NCI-H524 treated with DMSO at 0.1 percent for 48 hours (cell line): ENCODE measurements at regions not wholly inside any gene's neighbourhood (a gene's known extent, or its start where the extent isn't known, plus 50 kb on each side); places are given as distances from the start of the nearest gene placed in this dataset.

ENCODE experiments used
- DNase-seq: peaks from one replicate; lab custom pipeline; 2025; lab: John Stamatoyannopoulos, UW

DNA sequence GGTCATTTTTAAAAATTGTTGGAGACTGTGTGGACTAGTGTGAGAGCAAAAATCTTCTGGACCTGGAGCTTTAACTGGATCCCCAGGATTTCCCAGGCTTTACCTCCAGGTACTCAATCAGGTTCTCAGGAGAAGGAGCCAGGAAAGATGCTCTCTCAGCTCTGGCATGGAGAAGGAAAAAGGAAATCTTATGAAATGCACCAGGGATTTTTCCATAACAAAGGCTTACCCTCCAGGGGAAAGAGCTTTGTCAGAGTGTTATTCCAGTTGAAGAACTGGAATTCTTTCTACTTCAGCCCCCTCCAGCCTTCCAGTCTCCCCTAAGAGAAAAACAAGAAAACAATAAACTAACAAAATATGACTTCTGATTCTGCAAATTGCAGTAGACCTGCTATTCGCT, 436.7 kb upstream of the ANKRD30A start:
- DNase-seq: no peak

DNA sequence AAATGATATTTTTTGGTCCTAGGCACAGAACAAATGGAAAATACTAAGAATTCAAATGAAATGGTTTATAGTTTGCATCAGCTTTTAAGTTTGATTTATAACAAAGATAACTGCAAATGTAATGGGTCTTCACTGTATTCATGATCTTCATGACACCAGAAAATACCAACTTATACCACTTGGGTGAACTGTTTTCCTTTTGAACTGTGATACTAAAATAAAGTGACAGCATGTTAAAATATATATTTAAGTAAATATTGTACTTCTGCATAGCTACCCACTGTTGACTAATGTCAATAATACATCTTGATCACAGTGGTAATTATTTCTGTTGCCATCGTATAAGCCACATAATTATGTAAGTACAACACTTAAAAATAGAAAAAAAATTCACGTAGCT, 442.0 kb upstream of the ANKRD30A start:
- no peak for DNase-seq

DNA sequence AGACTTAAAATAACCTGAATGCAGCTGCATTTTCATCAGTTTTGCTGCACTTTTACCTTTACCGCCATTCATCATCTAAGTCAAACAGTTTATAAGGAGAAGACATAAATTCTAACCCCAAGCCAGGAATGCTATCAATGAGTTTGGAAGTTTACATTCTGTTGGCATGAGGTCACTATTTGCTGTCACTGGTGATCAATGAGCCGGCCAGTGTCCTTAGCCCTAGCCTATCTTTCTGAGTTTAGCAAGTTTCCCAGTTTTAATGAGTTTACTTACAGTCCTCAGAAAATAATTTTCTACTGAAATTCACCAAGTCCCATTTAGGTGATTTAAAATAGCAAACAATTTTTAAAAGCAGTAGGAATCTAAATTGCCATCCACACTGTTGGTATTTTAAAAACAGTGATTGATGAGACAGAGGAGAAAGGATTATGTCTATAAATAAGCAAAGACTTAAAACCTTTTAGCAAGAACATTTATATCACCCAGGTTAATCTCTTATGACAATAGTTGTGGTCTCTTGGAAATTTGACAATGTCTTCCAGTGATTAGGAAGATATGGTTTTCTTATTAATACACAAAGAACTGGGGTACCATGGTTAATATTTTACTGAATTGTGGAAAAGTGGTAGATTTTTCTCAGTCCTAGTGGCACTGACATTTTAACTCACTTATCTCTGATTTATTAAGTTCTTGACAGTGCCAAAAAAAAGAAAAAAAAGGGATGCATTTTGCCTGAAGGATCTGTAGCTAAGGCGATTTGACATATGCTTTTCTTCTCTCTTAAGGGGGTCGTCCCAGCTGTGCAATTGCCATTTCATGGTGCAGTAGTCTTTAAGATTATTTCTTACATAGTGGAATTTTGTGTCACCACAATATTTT, 443.4 kb upstream of the ANKRD30A start:
- no peak for DNase-seq

DNA sequence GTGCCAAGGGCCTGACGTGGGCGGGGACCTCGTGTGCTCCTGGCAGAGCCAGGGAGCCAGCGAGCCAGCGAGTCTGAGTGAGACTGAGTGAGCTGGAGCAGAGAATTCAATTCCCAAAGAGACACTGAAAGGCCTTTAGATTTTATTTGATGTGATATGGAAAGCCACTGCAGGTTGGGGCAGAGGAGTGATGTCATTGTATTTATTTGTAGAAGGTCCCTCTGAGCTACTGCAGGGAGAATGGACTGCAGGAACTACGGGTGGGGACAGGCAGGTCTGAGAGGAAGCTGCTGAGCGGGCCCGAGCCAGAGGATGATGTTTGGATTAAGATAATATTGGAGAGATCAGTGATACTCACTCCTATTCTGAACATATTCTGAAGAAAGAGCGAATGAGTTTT, 445.8 kb upstream of the ANKRD30A start:
- no peak for DNase-seq

DNA sequence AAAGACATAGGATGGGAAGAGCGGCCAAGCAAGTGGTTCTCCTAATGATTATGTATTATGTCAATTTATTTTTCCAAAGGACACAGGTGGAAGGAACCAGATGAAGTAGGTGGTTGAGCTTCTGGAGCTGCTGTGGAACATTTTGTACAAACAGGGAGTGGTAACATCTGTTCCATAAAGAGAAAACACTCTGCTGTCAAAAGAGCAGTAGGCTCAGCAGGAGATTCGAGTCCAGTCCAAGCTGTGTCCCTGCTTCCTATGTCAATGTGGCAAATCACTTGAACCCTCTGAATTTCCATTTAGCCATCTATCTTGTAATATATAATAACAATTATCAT, 448.0 kb upstream of the ANKRD30A start:
- DNase-seq: no peak

DNA sequence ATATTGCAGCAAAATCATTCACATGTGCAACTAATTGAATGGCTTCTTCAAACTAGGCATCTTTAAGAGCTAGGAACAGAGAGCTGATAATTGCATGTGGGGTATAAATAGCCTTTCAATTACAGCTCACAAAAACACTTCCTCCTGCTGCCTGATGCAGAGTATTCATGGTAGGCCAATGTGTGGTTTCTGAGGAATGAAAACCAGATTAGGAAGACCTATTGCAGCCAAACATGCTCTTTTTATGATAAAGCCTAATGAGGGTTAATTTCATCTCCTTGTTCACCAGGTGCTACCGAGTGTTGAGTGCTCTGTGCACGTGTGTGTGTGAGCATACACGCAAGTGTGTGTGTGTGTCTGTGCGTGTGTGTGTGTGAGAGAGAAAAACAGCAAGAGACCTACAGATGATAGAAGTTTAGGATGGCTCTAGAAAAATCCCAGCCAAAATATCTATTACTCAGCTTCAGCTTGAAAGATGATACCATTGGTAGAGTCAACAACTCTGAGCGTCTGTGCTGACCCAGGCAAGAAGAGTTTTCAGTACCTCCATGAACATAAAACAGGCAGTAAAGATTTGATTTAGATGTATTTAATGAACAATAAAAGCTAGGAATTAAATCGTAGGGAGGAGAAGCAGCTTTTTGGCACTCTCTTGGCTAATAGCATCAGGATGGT, 448.5 kb upstream of the ANKRD30A start:
- DNase-seq: no peak

DNA sequence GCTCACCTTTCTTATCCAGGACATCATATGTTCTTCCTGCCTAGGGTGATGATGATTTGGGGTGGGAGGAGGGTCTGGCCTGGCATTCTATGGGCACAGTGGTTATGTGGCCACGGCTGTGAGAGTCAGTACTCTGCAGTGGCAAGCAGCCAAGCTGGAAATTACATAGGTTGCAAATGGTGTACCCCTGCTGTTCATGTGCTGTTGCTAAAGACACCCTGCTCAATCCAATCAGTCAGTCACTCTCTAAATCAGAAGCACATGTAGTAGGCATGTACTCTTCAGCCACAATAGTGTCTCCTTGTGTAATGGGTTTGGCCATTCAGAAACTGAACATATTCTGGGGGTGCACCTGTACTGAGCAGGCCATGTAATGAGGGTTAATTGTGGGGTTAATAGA, 449.1 kb upstream of the ANKRD30A start:
- DNase-seq: no peak

DNA sequence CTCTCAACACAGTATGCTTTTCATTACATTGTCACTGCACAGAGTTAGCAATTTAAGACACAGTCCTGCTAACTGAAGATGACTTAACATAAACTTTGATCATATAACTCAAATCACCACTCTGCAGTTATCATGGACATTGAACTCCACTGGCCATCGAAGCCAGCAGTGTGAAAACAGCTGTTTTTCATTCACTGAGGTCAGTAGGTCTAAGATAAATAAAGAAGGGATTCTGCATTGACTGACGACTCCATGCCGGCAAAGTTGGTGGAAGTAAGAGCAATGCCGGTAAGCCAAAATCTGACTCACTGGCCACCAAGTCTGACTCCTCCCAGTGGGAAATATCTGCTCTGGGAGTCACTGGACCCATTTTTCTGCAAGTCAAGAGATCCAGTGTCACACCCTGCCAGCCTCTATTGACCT, 449.9 kb upstream of the ANKRD30A start:
- no peak for DNase-seq

DNA sequence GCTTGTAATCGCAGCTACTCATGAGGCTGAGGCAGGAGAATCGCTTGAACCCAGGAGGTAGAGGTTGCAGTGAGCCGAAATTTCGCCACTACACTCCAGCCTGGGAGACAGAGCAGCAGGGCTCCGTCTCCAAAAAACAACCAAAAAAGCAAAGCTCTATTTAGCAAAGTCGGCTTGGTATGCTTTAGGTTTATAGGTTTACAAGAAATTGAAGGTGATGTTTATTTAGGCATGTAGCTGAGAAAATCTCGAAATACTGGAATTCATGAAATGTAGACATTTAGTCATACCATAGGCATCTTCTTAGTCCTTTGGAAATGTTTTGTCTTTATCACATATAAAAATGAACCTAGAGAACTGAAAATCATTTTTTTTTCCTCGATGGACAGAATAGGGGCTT, 453.8 kb upstream of the ANKRD30A start:
- DNase-seq: no peak

DNA sequence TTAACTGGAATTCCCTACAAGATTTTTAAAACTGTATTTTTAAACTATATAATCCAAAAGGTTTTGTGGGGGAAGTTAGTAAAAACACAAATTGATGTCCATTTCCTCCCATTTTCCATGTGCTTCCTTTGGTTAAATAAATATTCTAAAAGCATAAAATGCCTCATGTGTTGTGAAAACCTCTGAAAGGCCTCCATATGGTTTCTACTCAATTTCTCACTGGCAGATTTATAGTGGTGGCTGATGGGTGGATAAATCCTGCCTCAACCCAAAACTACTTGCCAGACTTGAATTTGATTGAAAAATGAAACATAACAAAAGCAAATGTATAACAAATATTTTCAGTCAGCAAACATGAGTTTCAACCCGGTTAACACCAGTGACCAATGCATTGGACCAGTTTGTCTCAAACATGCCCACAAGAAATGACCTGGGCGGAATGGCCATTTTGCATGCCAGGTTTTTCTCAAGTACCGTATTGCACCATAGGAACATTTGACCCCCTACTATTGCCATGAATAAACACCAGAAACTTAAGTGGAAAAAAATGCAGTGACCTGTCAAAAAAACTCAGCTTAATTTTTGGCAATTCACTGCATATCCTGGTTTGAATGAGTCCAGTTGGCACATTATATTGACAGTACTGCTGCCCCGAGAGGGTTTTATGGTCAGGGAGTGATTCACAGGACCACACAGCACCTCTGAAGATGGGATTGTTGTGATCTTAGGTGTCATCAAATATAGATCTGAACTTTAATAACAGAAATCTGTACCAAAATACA, 454.6 kb upstream of the ANKRD30A start:
- no peak for DNase-seq

DNA sequence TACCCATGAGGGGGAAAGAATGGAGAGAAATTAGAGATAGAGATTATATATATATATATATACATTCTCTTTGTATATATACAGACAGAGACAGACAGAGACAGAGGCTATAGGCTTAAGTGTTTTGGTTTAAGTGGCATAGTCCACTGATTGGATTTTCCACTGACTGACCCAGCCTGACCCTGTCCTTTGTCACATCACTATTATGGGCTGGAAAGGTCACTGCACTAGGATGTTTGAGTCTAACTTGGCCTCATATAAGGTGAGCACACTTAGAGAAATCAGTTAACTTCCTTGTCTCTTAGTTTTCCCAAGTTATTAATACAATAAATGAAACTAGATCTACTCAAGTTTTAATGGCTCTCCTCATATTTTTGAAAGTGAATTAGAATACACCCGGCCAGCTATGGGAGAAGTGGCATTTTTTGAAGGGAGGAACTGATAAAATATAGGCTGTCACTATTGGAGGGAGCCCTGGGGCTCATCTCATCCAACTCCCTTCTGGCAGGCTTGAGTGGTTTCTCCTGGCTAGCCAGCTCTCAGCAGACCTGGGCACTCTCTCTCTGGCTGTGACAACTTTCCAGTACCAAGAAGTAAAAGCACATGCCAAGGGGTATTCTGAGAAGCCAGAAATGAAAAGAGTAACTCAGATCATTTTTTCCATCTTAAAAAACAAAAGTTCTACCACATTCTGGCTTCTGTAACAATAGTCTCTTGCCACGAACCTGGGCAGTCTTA, 455.6 kb upstream of the ANKRD30A start:
- DNase-seq: no peak

DNA sequence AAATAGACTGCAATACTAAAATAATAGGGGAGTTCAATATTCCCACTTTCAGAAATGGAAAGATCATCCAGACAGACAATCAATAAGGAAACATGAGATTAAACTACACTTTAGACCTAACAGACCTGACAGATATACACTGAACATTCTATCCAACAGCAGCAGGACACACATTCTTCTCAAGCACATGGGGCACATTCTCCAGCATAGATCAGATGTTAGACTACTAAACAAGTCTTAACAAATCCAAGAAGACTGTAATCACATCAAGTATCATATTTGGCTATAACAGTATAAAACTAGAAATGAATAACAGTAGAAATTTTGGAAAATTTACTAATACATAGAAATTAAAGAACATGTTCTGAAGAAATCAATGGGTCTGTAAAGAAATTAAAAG, 458.9 kb upstream of the ANKRD30A start:
- no peak for DNase-seq

DNA sequence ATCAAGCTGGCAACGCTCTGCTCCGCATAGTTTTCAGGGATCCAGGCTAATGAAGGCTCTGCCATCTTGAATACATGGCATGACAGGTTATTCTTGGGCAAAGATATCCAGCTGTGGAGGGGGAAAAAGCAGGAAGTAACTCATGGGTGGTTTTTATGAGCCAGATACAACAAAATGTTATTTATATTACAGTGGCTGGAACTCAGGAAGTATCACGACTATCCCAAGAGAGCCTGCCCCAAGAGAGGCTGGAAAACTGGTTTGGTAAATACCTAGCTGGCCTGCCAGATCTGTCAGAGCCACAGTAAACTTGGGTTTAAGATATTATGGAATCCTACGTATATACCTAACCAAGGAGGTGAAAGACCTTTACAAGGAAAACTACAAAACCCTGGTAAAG, 462.8 kb upstream of the ANKRD30A start:
- no peak for DNase-seq

DNA sequence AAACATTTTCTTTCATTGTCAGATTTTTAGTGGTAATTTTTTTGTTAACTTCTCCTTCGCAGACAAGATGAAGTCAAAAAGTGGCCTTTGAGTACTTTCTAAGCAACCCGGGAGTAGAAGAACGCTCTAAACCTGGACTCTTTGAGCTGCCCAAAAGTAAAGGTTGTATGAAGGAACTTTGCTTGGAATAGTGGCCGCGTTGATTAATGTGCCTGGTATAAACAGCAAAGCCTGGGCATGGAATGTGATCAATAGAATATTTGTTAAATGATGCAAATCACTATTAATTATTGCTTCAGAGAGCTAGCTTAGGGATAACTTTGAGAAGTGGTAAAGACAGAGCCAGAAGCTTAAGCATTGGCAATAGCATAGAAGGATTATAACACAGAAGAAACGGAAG, 475.1 kb upstream of the ANKRD30A start:
- DNase-seq: no peak

DNA sequence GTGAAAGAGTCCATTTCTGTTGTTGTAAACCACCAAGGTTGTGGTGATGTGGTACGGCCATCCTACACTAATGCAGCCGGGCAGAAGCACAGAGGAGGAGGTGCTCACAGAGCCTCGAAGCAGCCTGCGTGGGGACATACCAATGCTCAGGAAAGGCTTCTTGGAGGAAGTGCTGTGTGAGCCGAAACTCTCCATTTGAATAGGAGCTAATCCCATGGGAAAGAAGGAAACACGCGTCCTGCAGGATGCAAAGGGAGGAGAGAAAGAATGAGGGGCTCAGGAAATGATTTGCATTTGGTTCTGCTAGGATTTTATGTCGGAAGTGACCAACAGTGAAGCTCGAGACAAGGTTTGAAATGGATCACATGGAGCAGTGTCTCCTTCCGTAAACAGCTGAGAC, 477.9 kb upstream of the ANKRD30A start:
- DNase-seq: no peak

DNA sequence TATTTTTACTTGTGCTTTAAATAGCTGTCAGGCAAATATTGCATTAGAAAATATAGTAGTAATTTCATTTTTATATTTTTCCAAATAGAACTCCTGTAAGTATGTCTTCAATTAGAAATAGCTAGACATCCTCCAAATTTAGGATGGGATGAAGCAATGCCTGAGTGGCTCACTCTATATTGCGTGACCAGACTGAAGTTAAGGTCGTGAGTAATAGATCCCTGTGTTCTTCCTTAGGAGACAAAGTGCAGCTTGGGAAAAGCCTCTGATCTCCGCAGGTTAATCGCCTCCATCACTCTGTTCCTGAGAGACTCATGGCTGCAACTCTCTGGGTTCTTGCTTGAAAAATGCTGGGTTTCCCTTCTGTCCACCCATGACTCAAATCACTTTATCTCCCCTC, 484.8 kb upstream of the ANKRD30A start:
- no peak for DNase-seq

DNA sequence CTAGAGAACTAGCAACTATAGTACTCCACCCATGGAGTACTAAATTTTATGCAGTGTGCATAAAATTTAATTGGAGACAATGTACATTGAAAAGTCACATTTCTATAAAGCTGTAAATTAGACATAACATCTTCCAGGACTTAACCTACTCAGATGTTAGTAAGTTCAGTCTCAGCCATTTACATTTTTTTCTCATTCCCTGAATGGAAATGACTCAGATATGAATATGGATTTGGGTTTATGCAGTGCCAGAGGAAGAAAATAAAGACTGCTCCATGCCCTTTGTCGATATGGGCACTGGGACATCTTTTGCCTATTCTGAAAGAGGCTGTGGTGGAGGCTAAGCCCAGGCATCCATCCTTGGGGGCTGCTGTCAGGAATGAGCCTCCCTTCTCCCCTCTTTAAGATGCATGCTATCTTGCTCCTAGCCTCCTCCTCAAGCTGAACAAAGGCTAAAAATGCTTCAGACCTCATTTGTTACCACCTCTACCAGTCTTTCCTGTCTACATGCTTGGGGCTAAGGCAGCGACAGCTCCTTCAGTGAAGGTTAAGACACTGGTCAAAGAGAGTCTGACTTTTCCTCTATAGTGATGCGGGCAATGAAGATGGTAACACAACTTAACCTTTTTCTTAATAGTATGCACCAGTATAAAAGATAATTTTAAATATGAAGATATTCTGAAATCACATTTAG, 486.8 kb upstream of the ANKRD30A start:
- no peak for DNase-seq

DNA sequence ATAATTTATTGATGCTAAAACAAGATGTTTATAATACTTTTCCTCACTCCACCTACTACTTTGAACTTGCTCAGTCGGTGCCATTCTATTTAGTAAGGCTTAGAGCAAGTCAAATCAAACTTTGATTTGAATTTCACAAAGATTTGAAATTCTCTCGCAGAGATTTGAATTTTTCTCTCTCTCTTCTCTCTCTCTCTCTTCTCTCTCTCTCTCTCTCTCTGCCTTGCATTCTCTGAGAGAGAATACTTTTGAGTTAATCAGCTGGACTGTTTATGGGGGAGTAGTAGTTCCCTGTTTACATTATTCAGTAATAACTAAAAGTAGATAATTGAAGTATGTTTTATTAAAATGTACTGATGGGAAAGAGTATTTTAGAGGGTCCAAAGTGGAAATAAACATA, 488.5 kb upstream of the ANKRD30A start:
- DNase-seq: no peak

DNA sequence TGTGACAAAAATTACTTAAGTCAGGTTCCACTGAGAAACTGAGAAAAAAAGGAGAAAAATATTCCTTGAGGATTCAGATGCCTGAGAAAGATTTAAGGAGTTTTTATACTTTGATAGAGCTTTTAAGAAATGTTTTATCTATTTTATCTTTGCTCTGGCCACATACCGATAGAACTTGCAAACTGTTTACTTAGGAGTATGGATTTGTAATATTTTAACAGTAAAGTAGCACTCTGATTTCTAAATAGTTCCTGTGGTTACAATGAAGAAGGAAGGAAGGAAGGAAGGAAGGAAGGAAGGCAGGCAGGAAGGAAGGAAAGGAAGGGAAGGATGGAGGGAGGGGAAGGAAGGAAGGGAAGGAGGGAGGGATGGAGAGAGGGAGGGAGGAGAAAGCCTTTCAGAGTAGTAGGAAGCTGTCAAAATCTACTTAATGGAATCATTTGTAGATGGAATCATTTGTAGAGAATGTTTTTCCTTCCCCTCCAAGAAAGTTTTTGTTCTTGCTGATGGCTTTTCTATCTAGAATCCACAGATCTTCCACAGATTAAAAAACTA, 489.0 kb upstream of the ANKRD30A start:
- no peak for DNase-seq

DNA sequence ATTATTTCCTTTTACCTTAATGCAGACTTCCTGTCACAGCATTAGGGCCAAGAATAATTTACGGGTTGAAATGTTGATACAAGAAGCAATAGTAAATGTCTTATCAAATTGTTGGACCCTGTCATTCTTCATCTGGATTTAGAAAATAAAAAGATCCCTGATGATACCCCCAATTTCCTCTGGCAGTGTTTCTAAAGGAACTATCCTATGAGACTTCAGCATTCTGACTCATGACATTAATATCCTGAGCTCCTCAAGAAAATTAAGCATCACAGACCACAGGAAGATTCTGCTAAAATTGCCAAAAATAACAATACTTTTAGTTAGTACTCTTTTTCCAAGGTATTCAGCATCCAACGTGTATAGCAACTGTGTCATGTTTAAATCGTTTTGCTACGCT, 490.5 kb upstream of the ANKRD30A start:
- no peak for DNase-seq

DNA sequence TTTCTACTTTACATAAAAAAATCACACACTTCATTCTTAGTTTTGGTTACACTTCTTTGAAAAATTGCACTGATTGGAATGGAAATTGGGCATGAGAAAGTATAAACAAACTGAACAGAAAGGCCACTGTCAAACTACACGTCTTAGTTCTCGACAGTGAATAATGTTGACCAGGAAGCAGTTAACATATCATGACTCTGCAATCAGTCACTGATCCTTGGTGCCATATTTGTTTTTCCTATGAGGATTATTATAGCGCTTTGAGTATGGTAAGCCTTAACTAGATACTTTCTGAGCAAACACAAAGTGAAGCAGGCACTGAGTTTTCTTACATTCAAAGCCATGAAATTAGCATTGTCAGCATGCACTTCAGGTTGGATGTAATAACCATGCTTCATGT, 495.1 kb upstream of the ANKRD30A start:
- DNase-seq: no peak
